ENCODE measurements at regions not wholly inside any gene's neighbourhood (a gene's known extent, or its start where the extent isn't known, plus 50 kb on each side); places are given as distances from the start of the nearest gene placed in this dataset.

DNA sequence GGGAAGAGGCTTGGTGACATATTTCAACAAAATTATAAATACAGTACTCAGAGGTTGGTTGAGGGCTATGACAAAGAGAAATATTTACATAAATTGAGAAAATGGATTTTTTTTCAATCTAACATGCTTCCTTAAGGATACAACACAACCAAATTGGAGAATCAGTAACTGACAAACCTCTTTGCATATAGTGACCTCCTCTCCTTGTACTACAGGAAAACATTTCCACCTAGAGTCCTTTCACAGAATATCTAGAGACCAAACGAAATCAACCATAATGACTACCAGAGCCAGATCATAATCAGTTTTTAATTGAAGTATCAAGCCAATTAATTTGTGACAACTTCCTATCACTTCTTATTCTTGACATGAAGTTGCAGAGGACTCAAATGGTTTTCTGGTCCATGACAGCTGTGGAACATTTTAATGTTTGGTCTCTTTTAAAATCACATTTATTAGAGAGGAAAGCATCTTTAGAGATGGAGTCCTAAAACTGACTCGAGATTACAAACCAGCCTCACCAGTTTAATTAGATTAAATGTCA, 1636.5 kb upstream of the C9orf72 start:
- H3K9ac ChIP-seq (ENCODE audit: insufficient read depth in 1 of 2, low read depth in 2 of 2, low read length in 2 of 2), result no peak overlapping the region
- H3K27me3 ChIP-seq (ENCODE audit: control insufficient read depth in 2 of 2, insufficient read depth in 2 of 2, low read length in 2 of 2), result no peaks in the 10 kb centered on the region
- ATAC-seq (no peak), DNase-seq (ENCODE audit: extremely low read depth in 1 of 4, low spot score in 3 of 4) (no peak), FAIRE-seq (no peak)
- TF ChIP-seq ELF4 (CRISPR knock-in tag; IDR thresholded peaks at IDR 0.05) (no peak), MYBL2 (IDR thresholded peaks at IDR 0.05; ENCODE audit: low read depth) (no peak), MYBL2 (CRISPR knock-in tag; IDR thresholded peaks at IDR 0.05; ENCODE audit: borderline replicate concordance) (no peak), MED1 (CRISPR knock-in tag; IDR thresholded peaks at IDR 0.05; ENCODE audit: borderline replicate concordance) (no peak), ZC3H8 (IDR thresholded peaks at IDR 0.05) (no peak), KAT2B (IDR thresholded peaks at IDR 0.05; ENCODE audit: low read depth, low read length) (no peak), HDAC3 (IDR thresholded peaks at IDR 0.05; ENCODE audit: borderline replicate concordance, partially characterized antibody) (no peak), ZNF41 (CRISPR knock-in tag; conservative IDR thresholded peaks at IDR 0.05) (no peak), FOXP1 (CRISPR knock-in tag; IDR thresholded peaks at IDR 0.05) (no peak), PHB2 (IDR thresholded peaks at IDR 0.05; ENCODE audit: low read depth) (no peak), ZEB2 (IDR thresholded peaks at IDR 0.05) (no peak), POLR2B (IDR thresholded peaks at IDR 0.05; ENCODE audit: low read depth, partially characterized antibody) (no peak), HNRNPUL1 (IDR thresholded peaks at IDR 0.05; ENCODE audit: low read length) (no peak), TCF7 (IDR thresholded peaks at IDR 0.05; ENCODE audit: borderline replicate concordance) (no peak), SMARCC2 (IDR thresholded peaks at IDR 0.05; ENCODE audit: low read depth) (no peak)
- TF ChIP-seq, protein P1, sequence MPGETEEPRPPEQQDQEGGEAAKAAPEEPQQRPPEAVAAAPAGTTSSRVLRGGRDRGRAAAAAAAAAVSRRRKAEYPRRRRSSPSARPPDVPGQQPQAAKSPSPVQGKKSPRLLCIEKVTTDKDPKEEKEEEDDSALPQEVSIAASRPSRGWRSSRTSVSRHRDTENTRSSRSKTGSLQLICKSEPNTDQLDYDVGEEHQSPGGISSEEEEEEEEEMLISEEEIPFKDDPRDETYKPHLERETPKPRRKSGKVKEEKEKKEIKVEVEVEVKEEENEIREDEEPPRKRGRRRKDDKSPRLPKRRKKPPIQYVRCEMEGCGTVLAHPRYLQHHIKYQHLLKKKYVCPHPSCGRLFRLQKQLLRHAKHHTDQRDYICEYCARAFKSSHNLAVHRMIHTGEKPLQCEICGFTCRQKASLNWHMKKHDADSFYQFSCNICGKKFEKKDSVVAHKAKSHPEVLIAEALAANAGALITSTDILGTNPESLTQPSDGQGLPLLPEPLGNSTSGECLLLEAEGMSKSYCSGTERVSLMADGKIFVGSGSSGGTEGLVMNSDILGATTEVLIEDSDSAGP (CRISPR knock-in tag; IDR thresholded peaks at IDR 0.05), result no peak
- H3K4me1 ChIP-seq (replicated peaks in 1 of 2; ENCODE audit: control insufficient read depth in 2 of 2, insufficient read depth in 2 of 2, low read length in 2 of 2), result no peaks in the 10 kb centered on the region
- no CpG with 5 or more reads among the region's 2 CpGs for WGBS (ENCODE audit: insufficient coverage, low coverage, missing lambda C conversion rate)
- H3K27ac ChIP-seq (ENCODE audit: extremely low read depth, low read depth, low read length), result no peak overlapping the region
- H3K4me3 ChIP-seq, result no peak overlapping the region
- H3K79me2 ChIP-seq (ENCODE audit: control insufficient read depth, insufficient read depth, low read length), result no peaks in the 10 kb centered on the region
- no peaks in the 10 kb centered on the region for H3K9me1 ChIP-seq (ENCODE audit: control insufficient read depth, insufficient read depth, low read length)
- in situ Hi-C loops (cut with MboI), result no loop called here
- CTCF ChIA-PET (ENCODE audit: low intra/inter-chr PET ratio), result no interaction called here
- no TSS peak for BruUV-seq (replicated peaks)
- POLR2A ChIA-PET, result no interaction called here
- no peaks in the 10 kb centered on the region for H4K20me1 ChIP-seq (replicated peaks; ENCODE audit: control insufficient read depth, insufficient read depth, low read length)
- H2AFZ ChIP-seq (ENCODE audit: low read depth, low read length), result no peak overlapping the region
- no peaks in the 10 kb centered on the region for H3K9me3 ChIP-seq (replicated peaks; ENCODE audit: control insufficient read depth, insufficient read depth, low read depth, low read length)
- no peak overlapping the region for H3K4me2 ChIP-seq (ENCODE audit: insufficient read depth, low read length)
- H3K36me3 ChIP-seq (ENCODE audit: control insufficient read depth, insufficient read depth, low read length), result no peaks in the 10 kb centered on the region
- intact Hi-C loops (cut with micrococcal nuclease), result no loop called here

Measured in K562 (cell line).